ENCODE measurements at regions not wholly inside any gene's neighbourhood (a gene's known extent, or its start where the extent isn't known, plus 50 kb on each side); places are given as distances from the start of the nearest gene placed in this dataset.

- H3K9me3 ChIP-seq (ENCODE audit: low read length), result no peaks in the 10 kb centered on the region
- no peaks in the 10 kb centered on the region for H3K27me3 ChIP-seq (ENCODE audit: insufficient read depth, low read length)
- H3K9ac ChIP-seq (ENCODE audit: low read length), result no peak overlapping the region
- no peak overlapping the region for H3K4me3 ChIP-seq (ENCODE audit: low read depth, low read length, poor library complexity, severe bottlenecking)
- no peaks in the 10 kb centered on the region for H3K9me2 ChIP-seq (ENCODE audit: low read depth, low read length)
- H3K79me2 ChIP-seq (ENCODE audit: insufficient read depth, low read length), result no peaks in the 10 kb centered on the region
- no peak overlapping the region for H2AFZ ChIP-seq (ENCODE audit: low read length)
- H3F3A ChIP-seq (ENCODE audit: insufficient read depth, low read length), result no peaks in the 10 kb centered on the region
- no peak overlapping the region for H3K4me2 ChIP-seq (ENCODE audit: low read length)
- TF ChIP-seq, protein P1, sequence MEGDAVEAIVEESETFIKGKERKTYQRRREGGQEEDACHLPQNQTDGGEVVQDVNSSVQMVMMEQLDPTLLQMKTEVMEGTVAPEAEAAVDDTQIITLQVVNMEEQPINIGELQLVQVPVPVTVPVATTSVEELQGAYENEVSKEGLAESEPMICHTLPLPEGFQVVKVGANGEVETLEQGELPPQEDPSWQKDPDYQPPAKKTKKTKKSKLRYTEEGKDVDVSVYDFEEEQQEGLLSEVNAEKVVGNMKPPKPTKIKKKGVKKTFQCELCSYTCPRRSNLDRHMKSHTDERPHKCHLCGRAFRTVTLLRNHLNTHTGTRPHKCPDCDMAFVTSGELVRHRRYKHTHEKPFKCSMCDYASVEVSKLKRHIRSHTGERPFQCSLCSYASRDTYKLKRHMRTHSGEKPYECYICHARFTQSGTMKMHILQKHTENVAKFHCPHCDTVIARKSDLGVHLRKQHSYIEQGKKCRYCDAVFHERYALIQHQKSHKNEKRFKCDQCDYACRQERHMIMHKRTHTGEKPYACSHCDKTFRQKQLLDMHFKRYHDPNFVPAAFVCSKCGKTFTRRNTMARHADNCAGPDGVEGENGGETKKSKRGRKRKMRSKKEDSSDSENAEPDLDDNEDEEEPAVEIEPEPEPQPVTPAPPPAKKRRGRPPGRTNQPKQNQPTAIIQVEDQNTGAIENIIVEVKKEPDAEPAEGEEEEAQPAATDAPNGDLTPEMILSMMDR (IDR thresholded peaks at IDR 0.05; ENCODE audit: low read length), result no peak
- TF ChIP-seq EZH2 (IDR thresholded peaks at IDR 0.05; ENCODE audit: borderline replicate concordance, low read length), result no peak
- no peaks in the 10 kb centered on the region for H3K36me3 ChIP-seq (ENCODE audit: insufficient read depth, low read length)
- H4K20me1 ChIP-seq (ENCODE audit: insufficient read depth, low read length), result no peaks in the 10 kb centered on the region
- H3K27ac ChIP-seq (ENCODE audit: low read depth, low read length, poor library complexity, severe bottlenecking), result no peak overlapping the region
- H3K4me1 ChIP-seq (ENCODE audit: insufficient read depth, low read length, severe bottlenecking), result no peaks in the 10 kb centered on the region
Observed at GRCh38 chr6:167555836-167556235, 230.9 kb downstream of the TTLL2 start.

GRCh38 chr6:167557675-167558074 is 232.8 kb downstream of the TTLL2 start:
- H3K9me3 ChIP-seq (ENCODE audit: low read length), result no peaks in the 10 kb centered on the region
- H3K4me3 ChIP-seq (ENCODE audit: low read depth, low read length, poor library complexity, severe bottlenecking), result no peak overlapping the region
- TF ChIP-seq EZH2 (IDR thresholded peaks at IDR 0.05; ENCODE audit: borderline replicate concordance, low read length), result no peak
- TF ChIP-seq, protein P1 (IDR thresholded peaks at IDR 0.05; ENCODE audit: low read length), result no peak
- no peaks in the 10 kb centered on the region for H3K9me2 ChIP-seq (ENCODE audit: low read depth, low read length)
- no peak overlapping the region for H2AFZ ChIP-seq (ENCODE audit: low read length)
- no peak overlapping the region for H3K27ac ChIP-seq (ENCODE audit: low read depth, low read length, poor library complexity, severe bottlenecking)
- H3K36me3 ChIP-seq (ENCODE audit: insufficient read depth, low read length), result no peaks in the 10 kb centered on the region
- no peaks in the 10 kb centered on the region for H3K79me2 ChIP-seq (ENCODE audit: insufficient read depth, low read length)
- no peak overlapping the region for H3K9ac ChIP-seq (ENCODE audit: low read length)
- no peak overlapping the region for H3K4me2 ChIP-seq (ENCODE audit: low read length)
- H3F3A ChIP-seq (ENCODE audit: insufficient read depth, low read length), result no peaks in the 10 kb centered on the region
- H4K20me1 ChIP-seq (ENCODE audit: insufficient read depth, low read length), result no peaks in the 10 kb centered on the region
- no peaks in the 10 kb centered on the region for H3K27me3 ChIP-seq (ENCODE audit: insufficient read depth, low read length)
- H3K4me1 ChIP-seq (ENCODE audit: insufficient read depth, low read length, severe bottlenecking), result no peaks in the 10 kb centered on the region

DNA sequence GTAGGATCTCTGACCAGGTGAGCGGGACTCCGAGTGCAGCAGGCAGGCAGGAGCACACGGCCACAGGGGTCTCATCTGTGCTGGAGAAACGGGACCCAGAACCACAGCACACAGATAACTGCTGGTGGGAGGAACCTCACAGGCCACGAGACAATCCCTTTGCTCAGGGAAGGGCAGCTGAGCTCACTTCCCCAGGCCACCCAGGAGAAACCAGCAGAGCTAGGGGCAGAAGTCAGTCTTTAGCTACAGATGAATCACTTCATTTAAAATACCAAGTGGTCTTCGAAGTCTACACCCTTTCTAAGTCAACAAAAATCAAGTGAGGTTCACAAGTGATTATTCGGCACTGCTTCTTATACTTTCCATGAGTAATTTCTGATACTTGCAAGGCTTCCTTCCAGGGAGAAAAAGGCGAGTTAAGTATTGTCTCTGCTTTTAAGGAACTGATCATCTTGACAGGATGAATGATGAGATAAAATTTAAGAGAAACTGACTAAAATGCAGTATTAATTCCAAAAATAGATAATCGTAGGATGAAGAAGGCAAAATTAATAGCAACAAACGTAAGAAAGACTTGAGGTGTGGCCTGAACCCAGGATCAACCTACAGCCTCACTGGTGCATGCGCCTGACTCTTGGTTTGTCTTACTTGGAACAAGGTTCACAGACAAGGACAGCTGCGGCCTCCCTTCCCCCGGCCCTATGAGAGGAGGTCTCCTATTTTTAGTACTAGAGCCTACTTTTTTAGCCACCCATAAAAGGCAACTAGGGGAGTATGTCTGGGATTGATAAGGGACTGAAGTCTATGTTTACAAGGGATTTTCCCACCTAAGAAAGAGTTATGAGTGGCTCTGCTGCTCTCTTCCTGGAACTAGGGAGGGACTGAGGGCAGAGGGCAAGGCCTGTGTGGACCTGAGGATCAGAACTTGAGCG is 233.6 kb downstream of the TTLL2 start:
- no peak overlapping the region for H3K9ac ChIP-seq (ENCODE audit: low read length)
- no peaks in the 10 kb centered on the region for H4K20me1 ChIP-seq (ENCODE audit: insufficient read depth, low read length)
- H3K27ac ChIP-seq (ENCODE audit: low read depth, low read length, poor library complexity, severe bottlenecking), result no peak overlapping the region
- no peak overlapping the region for H3K4me3 ChIP-seq (ENCODE audit: low read depth, low read length, poor library complexity, severe bottlenecking)
- H3K27me3 ChIP-seq (ENCODE audit: insufficient read depth, low read length), result no peaks in the 10 kb centered on the region
- no peak overlapping the region for H2AFZ ChIP-seq (ENCODE audit: low read length)
- no peaks in the 10 kb centered on the region for H3K79me2 ChIP-seq (ENCODE audit: insufficient read depth, low read length)
- H3K9me3 ChIP-seq (ENCODE audit: low read length), result no peaks in the 10 kb centered on the region
- no peak for TF ChIP-seq EZH2 (IDR thresholded peaks at IDR 0.05; ENCODE audit: borderline replicate concordance, low read length)
- TF ChIP-seq, protein P1 (IDR thresholded peaks at IDR 0.05; ENCODE audit: low read length), result no peak
- no peaks in the 10 kb centered on the region for H3F3A ChIP-seq (ENCODE audit: insufficient read depth, low read length)
- H3K9me2 ChIP-seq (ENCODE audit: low read depth, low read length), result no peaks in the 10 kb centered on the region
- H3K4me1 ChIP-seq (ENCODE audit: insufficient read depth, low read length, severe bottlenecking), result no peaks in the 10 kb centered on the region
- H3K36me3 ChIP-seq (ENCODE audit: insufficient read depth, low read length), result no peaks in the 10 kb centered on the region
- no peak overlapping the region for H3K4me2 ChIP-seq (ENCODE audit: low read length)

Measured in OCI-LY1 (cell line).